PC-9 (cell line): ENCODE measurements at regions not wholly inside any gene's neighbourhood (a gene's known extent, or its start where the extent isn't known, plus 50 kb on each side); places are given as distances from the start of the nearest gene placed in this dataset.

ENCODE experiments used
- CTCF ChIP-seq: fragments of 200-600 bp; sonication (generic); conservative IDR thresholded peaks from 2 replicates; pipeline ENCODE4 v1.6.1; 2017; ENCODE audit warnings: mixed run types, antibody characterized with exemption, mild to moderate bottlenecking, moderate library complexity
- EZH2 ChIP-seq: fragments of 200-600 bp; sonication (generic); IDR thresholded peaks from 2 replicates; pipeline ENCODE4 v1.8.0; 2017; ENCODE audit warnings: antibody characterized with exemption, low read depth

- TF ChIP-seq EZH2 (no peak), CTCF (no peak)
Observed at GRCh38 chr13:100767192-100767591, 92.6 kb upstream of the TMTC4 start.
